SJCRH30 (cell line): ENCODE measurements at regions not wholly inside any gene's neighbourhood (a gene's known extent, or its start where the extent isn't known, plus 50 kb on each side); places are given as distances from the start of the nearest gene placed in this dataset.
A peak's percentile ranks its signal among the peaks of the same experiment; 100 is the strongest.

Source experiments
- DNase-seq, 2 experiments: peaks; one replicate each; pipeline ENCODE4 v3.0.0-alpha.2; 2015 to 2020
- H3K27ac ChIP-seq: fragments of 250-450 bp; sonication (Bioruptor Pico); 2 replicates; pipeline ENCODE4 v1.5.1; 2020; ENCODE audit warnings: mild to moderate bottlenecking, moderate library complexity
- H3K27me3 ChIP-seq: fragments of 250-450 bp; sonication (Bioruptor Pico); 2 replicates; pipeline ENCODE4 v1.5.1; 2020; ENCODE audit warnings: mild to moderate bottlenecking, moderate library complexity
- H3K36me3 ChIP-seq: fragments of 250-450 bp; sonication (Bioruptor Pico); 2 replicates; pipeline ENCODE4 v1.5.1; 2020; ENCODE audit warnings: mild to moderate bottlenecking, moderate library complexity
- H3K4me1 ChIP-seq: fragments of 250-450 bp; sonication (Bioruptor Pico); 2 replicates; pipeline ENCODE4 v1.5.1; 2020; ENCODE audit warnings: mild to moderate bottlenecking, moderate library complexity
- H3K4me3 ChIP-seq: fragments of 250-450 bp; sonication (Bioruptor Pico); 2 replicates; pipeline ENCODE4 v1.5.1; 2020; ENCODE audit warnings: mild to moderate bottlenecking, moderate library complexity
- H3K9me3 ChIP-seq: fragments of 250-450 bp; sonication (Bioruptor Pico); replicated peaks from 2 replicates; pipeline ENCODE4 v1.5.1; 2020; ENCODE audit warnings: mild to moderate bottlenecking, moderate library complexity

DNA sequence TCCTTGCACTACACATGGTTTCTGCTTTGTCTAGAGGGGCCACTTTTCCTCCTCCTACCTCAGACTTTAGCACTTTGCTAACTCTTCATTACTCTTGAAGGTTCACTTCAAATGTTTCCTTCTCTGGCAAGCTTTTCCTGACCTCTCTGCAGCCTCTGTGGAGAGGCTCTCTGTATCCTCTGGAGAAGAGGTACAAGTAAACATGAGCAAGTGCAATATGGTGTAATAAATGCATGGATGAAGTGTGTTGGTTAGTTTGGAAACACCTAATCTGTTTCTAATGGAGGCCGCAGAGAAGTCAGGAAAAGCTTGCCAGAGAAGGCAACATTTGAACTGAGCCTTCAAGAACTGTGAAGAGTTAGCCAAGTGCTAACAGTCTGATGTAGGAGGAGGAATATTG is 329.3 kb downstream of the GRIN2B start:
- Histone ChIP-seq H3K4me1 (no peaks in the 10 kb centered on the region), H3K27me3 (no peaks in the 10 kb centered on the region), H3K27ac (no peak overlapping the region), H3K4me3 (no peak overlapping the region), H3K36me3 (no peaks in the 10 kb centered on the region), H3K9me3 (no peaks in the 10 kb centered on the region)
- no peak for DNase-seq

DNA sequence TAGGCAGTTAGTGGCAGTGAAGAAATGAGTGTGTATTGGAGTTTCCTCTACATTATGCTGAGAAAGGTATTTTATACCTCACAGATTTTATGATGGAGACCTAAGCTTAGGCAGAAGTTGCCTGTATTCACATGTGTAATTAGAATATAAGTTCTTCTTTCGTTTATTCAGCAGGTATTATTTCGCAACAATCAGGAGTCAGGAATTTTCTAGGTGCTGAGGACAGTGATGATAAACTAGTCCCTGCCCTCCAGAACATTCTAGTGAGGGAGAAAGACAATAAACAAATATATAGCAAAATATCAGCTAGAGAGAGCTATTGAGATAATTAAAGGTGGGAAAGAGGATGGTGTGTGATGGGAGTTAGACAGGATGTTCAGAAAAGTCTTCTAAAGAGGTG is 345.7 kb downstream of the GRIN2B start:
- no peak overlapping the region for H3K4me3 ChIP-seq
- H3K27me3 ChIP-seq, result no peaks in the 10 kb centered on the region
- H3K9me3 ChIP-seq, result no peaks in the 10 kb centered on the region
- DNase-seq, result no peak
- H3K27ac ChIP-seq, result no peak overlapping the region
- H3K36me3 ChIP-seq, result no peaks in the 10 kb centered on the region
- 0 out of 2 replicates have a peak, but pooled peaks cover 3% of the 10 kb centered on the region for H3K4me1 ChIP-seq

DNA sequence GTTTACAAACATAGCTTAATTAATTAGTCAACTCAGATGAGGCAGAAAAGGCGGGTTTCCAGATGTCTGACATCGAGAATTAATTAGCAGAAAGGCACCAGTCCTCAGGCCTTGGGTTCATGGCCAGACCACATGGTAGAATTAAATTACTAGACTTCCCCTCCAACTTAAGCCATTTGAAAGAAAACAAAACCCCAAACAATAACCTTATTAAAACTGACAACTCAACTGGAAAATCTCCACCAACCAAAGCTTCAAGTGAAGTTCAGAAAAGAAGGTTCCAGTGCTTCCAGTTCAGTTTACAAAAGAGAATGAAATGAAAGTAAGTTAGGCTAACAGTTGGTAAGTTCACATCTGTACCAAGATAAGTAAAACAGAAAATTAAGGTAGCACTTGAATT is 349.5 kb downstream of the GRIN2B start:
- H3K9me3 ChIP-seq, result no peaks in the 10 kb centered on the region
- no peak for DNase-seq
- H3K4me3 ChIP-seq, result no peak overlapping the region
- no peaks in the 10 kb centered on the region for H3K36me3 ChIP-seq
- H3K4me1 ChIP-seq, result 0 out of 2 replicates have a peak, but pooled peaks cover 3% of the 10 kb centered on the region
- H3K27me3 ChIP-seq, result no peaks in the 10 kb centered on the region
- H3K27ac ChIP-seq, result no peak overlapping the region

DNA sequence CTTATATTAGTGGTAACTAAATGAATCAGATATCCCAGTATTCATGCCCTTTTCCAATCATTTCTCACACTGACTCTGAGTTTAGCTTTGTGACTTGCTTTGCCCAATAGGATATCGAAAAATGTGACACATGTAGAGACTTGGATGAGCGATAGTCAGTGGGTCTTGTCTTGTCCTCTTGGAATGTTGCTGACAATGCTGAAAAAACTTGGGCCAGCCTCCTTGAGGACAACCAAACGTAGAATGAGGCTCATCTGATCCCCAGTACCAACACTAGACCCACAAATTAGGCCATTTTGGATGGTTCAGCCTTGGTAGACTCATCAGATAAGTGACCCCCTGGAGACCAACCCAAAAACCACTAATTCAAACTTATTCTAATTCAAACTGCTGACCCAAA is 351.0 kb downstream of the GRIN2B start:
- Histone ChIP-seq H3K36me3 (no peaks in the 10 kb centered on the region), H3K4me3 (no peak overlapping the region), H3K4me1 (0 out of 2 replicates have a peak, but pooled peaks cover 3% of the 10 kb centered on the region), H3K27ac (no peak overlapping the region), H3K27me3 (no peaks in the 10 kb centered on the region), H3K9me3 (no peaks in the 10 kb centered on the region)
- no peak for DNase-seq

DNA sequence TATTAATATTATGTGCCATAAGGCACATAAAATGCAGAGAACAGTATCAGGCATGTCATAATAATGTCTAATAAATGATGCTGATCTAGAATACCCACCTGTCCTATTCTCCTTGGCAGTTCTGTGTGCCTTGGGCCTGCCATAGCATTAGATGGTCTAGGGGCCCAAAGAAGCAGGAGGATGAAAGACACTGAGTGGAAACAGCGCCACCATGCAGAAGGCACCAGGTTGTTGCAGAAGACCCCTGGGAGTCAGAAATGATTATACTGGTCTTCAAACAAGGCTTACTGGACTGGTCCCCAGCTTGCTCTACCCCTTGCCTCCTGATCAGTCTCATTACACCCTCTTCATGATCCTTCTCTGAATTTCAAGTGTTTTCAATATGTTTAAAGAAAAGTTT is 353.3 kb downstream of the GRIN2B start:
- Histone ChIP-seq H3K27me3 (no peaks in the 10 kb centered on the region), H3K4me3 (no peak overlapping the region), H3K36me3 (no peaks in the 10 kb centered on the region), H3K9me3 (no peaks in the 10 kb centered on the region), H3K27ac (no peak overlapping the region), H3K4me1 (0 out of 2 replicates have a peak, but pooled peaks cover 3% of the 10 kb centered on the region)
- DNase-seq, result no peak

GRCh38 chr12:13627536-13627935 is 353.9 kb downstream of the GRIN2B start:
- Histone ChIP-seq H3K4me1 (0 out of 2 replicates have a peak, but pooled peaks cover 3% of the 10 kb centered on the region), H3K27me3 (no peaks in the 10 kb centered on the region), H3K36me3 (no peaks in the 10 kb centered on the region), H3K9me3 (no peaks in the 10 kb centered on the region), H3K4me3 (no peak overlapping the region), H3K27ac (no peak overlapping the region)
- DNase-seq, result no peak

- Histone ChIP-seq H3K9me3 (no peaks in the 10 kb centered on the region), H3K27me3 (no peaks in the 10 kb centered on the region), H3K36me3 (no peaks in the 10 kb centered on the region), H3K27ac (no peak overlapping the region), H3K4me1 (no peaks in the 10 kb centered on the region), H3K4me3 (no peak overlapping the region)
- no peak for DNase-seq
Measured at GRCh38 chr12:13613297-13613696, 368.1 kb downstream of the GRIN2B start.

- Histone ChIP-seq H3K9me3 (no peaks in the 10 kb centered on the region), H3K4me1 (no peaks in the 10 kb centered on the region), H3K27ac (no peak overlapping the region), H3K27me3 (no peaks in the 10 kb centered on the region), H3K36me3 (no peaks in the 10 kb centered on the region), H3K4me3 (no peak overlapping the region)
- peak in 1 of 2 experiments; percentile 41 for DNase-seq
Measured at GRCh38 chr12:13609894-13610679, 371.3 kb downstream of the GRIN2B start.

- H3K4me3 ChIP-seq, result no peak overlapping the region
- H3K4me1 ChIP-seq, result no peaks in the 10 kb centered on the region
- H3K27ac ChIP-seq, result no peak overlapping the region
- no peaks in the 10 kb centered on the region for H3K36me3 ChIP-seq
- H3K27me3 ChIP-seq, result no peaks in the 10 kb centered on the region
- no peaks in the 10 kb centered on the region for H3K9me3 ChIP-seq
- peak; percentile 30 to 58 for DNase-seq
Measured at GRCh38 chr12:13606290-13606689, 375.1 kb downstream of the GRIN2B start.

GRCh38 chr12:13603953-13604352 is 377.4 kb downstream of the GRIN2B start:
- H3K27ac ChIP-seq, result no peak overlapping the region
- H3K4me1 ChIP-seq, result no peaks in the 10 kb centered on the region
- no peaks in the 10 kb centered on the region for H3K9me3 ChIP-seq
- H3K4me3 ChIP-seq, result no peak overlapping the region
- no peaks in the 10 kb centered on the region for H3K27me3 ChIP-seq
- H3K36me3 ChIP-seq, result no peaks in the 10 kb centered on the region
- no peak for DNase-seq

- no peaks in the 10 kb centered on the region for H3K4me1 ChIP-seq
- H3K9me3 ChIP-seq, result no peaks in the 10 kb centered on the region
- H3K36me3 ChIP-seq, result no peaks in the 10 kb centered on the region
- no peak overlapping the region for H3K4me3 ChIP-seq
- DNase-seq, result no peak
- H3K27me3 ChIP-seq, result no peaks in the 10 kb centered on the region
- H3K27ac ChIP-seq, result no peak overlapping the region
Measured at GRCh38 chr12:13602172-13602571, 379.2 kb downstream of the GRIN2B start.

GRCh38 chr12:13599176-13599575 is 382.2 kb downstream of the GRIN2B start:
- Histone ChIP-seq H3K9me3 (no peaks in the 10 kb centered on the region), H3K4me1 (no peaks in the 10 kb centered on the region), H3K27me3 (no peaks in the 10 kb centered on the region), H3K27ac (no peak overlapping the region), H3K4me3 (no peak overlapping the region), H3K36me3 (no peaks in the 10 kb centered on the region)
- DNase-seq, result no peak

GRCh38 chr12:13597837-13598236 is 383.6 kb downstream of the GRIN2B start:
- no peaks in the 10 kb centered on the region for H3K36me3 ChIP-seq
- no peaks in the 10 kb centered on the region for H3K27me3 ChIP-seq
- DNase-seq, result no peak
- no peak overlapping the region for H3K4me3 ChIP-seq
- no peaks in the 10 kb centered on the region for H3K4me1 ChIP-seq
- H3K27ac ChIP-seq, result no peak overlapping the region
- H3K9me3 ChIP-seq, result no peaks in the 10 kb centered on the region

GRCh38 chr12:13597166-13597565 is 384.2 kb downstream of the GRIN2B start:
- Histone ChIP-seq H3K4me3 (no peak overlapping the region), H3K36me3 (no peaks in the 10 kb centered on the region), H3K27me3 (no peaks in the 10 kb centered on the region), H3K9me3 (no peaks in the 10 kb centered on the region), H3K27ac (no peak overlapping the region), H3K4me1 (no peaks in the 10 kb centered on the region)
- DNase-seq, result no peak

GRCh38 chr12:13596714-13597113 is 384.7 kb downstream of the GRIN2B start:
- H3K9me3 ChIP-seq, result no peaks in the 10 kb centered on the region
- no peak overlapping the region for H3K4me3 ChIP-seq
- no peak overlapping the region for H3K27ac ChIP-seq
- no peak for DNase-seq
- no peaks in the 10 kb centered on the region for H3K27me3 ChIP-seq
- no peaks in the 10 kb centered on the region for H3K36me3 ChIP-seq
- H3K4me1 ChIP-seq, result no peaks in the 10 kb centered on the region
